CD14-positive monocyte (primary cell): ENCODE measurements at regions not wholly inside any gene's neighbourhood (a gene's known extent, or its start where the extent isn't known, plus 50 kb on each side); places are given as distances from the start of the nearest gene placed in this dataset.

Source experiments
- DNase-seq, 3 donors: peaks; one replicate each; pipeline ENCODE4 v3.0.0-alpha.2; 2011 to 2022
- H2AFZ ChIP-seq: 2 replicates; pipeline ENCODE4 v1.6.0; 2012; ENCODE audit warnings: mild to moderate bottlenecking, low read depth, low read length, inconsistent platforms; ENCODE audit not compliant: insufficient read depth, poor library complexity, severe bottlenecking
- H3K27ac ChIP-seq, 2 donors: 1 replicate in 1 of 2; 2 replicates in 1 of 2; pipeline ENCODE4 v1.5.1; 2012 to 2013; ENCODE audit warnings: low read length in 2 of 2, control low read depth in 1 of 2, inconsistent platforms in 1 of 2, low read depth in 1 of 2, mild to moderate bottlenecking in 1 of 2
- H3K27me3 ChIP-seq, 2 donors: one replicate each; pipeline versions ENCODE4 v1.6.0 to v1.6.1; 2011 to 2013; ENCODE audit warnings: low read length in 2 of 2; ENCODE audit not compliant: control insufficient read depth in 2 of 2, insufficient read depth in 2 of 2
- H3K36me3 ChIP-seq, 2 donors: replicated peaks in 1 of 2; 1 replicate in 1 of 2; 2 replicates in 1 of 2; pipeline versions ENCODE4 v1.5.1 to v1.6.1; 2012 to 2013; ENCODE audit warnings: low read length in 2 of 2, control low read depth in 1 of 2, inconsistent platforms in 1 of 2, mild to moderate bottlenecking in 1 of 2; ENCODE audit not compliant: insufficient read depth in 2 of 2, control insufficient read depth in 1 of 2
- H3K4me1 ChIP-seq, 2 donors: 1 replicate in 1 of 2; 2 replicates in 1 of 2; pipeline versions ENCODE4 v1.5.1 to v1.6.1; 2012 to 2013; ENCODE audit warnings: low read length in 2 of 2, control low read depth in 1 of 2, inconsistent platforms in 1 of 2, mild to moderate bottlenecking in 1 of 2, moderate library complexity in 1 of 2; ENCODE audit not compliant: insufficient read depth in 2 of 2, control insufficient read depth in 1 of 2
- H3K4me2 ChIP-seq: replicated peaks from 2 replicates; pipeline ENCODE3; 2012; ENCODE audit warnings: low read length, moderate library complexity, mild to moderate bottlenecking; ENCODE audit not compliant: poor library complexity, severe bottlenecking; ENCODE audit errors: extremely low read depth
- H3K4me3 ChIP-seq, 3 experiments: fragments of 200-600 bp in 1 of 3; sonication (generic) in 1 of 3; replicated peaks in 1 of 3; 1 replicate in 2 of 3; 2 replicates in 1 of 3; pipeline ENCODE4 v1.5.1; 2011 to 2013; ENCODE audit warnings: low read length in 3 of 3, mild to moderate bottlenecking in 3 of 3, control low read depth in 2 of 3, low read depth in 2 of 3, inconsistent platforms in 1 of 3, moderate library complexity in 1 of 3
- H3K79me2 ChIP-seq: 2 replicates; pipeline ENCODE4 v1.6.0; 2012; ENCODE audit warnings: mild to moderate bottlenecking, control low read depth, inconsistent platforms, low read length, moderate library complexity; ENCODE audit not compliant: insufficient read depth
- H3K9ac ChIP-seq: 2 replicates; pipeline ENCODE4 v1.6.0; 2017; ENCODE audit warnings: low read length, mild to moderate bottlenecking; ENCODE audit not compliant: insufficient read depth, poor library complexity, severe bottlenecking
- H3K9me3 ChIP-seq, 2 donors: replicated peaks in 1 of 2; 1 replicate in 1 of 2; 2 replicates in 1 of 2; pipeline versions ENCODE4 v1.5.1 to v1.6.1; 2012 to 2013; ENCODE audit warnings: low read length in 2 of 2, control low read depth in 1 of 2; ENCODE audit not compliant: control insufficient read depth in 1 of 2, insufficient read depth in 1 of 2
- H4K20me1 ChIP-seq: 2 replicates; pipeline ENCODE4 v1.6.0; 2012; ENCODE audit warnings: mild to moderate bottlenecking, low read length, control low read depth, moderate library complexity; ENCODE audit not compliant: insufficient read depth
- H3K27ac Mint-ChIP-seq, 7 donors: one replicate each; pipeline ENCODE4 v1.8.0; 2020; ENCODE audit warnings: mild to moderate bottlenecking in 7 of 7, mixed read lengths in 7 of 7, moderate library complexity in 6 of 7, inconsistent platforms in 2 of 7
- H3K27me3 Mint-ChIP-seq, 3 donors: one replicate each; pipeline ENCODE4 v1.8.0; 2021 to 2022; ENCODE audit warnings: low read depth in 3 of 3, mild to moderate bottlenecking in 3 of 3, mixed read lengths in 3 of 3, moderate library complexity in 3 of 3, inconsistent platforms in 1 of 3
- H3K36me3 Mint-ChIP-seq, 2 donors: one replicate each; pipeline ENCODE4 v1.8.0; 2020; ENCODE audit warnings: mixed read lengths in 2 of 2, inconsistent platforms in 1 of 2, mild to moderate bottlenecking in 1 of 2
- H3K4me1 Mint-ChIP-seq: one replicate; pipeline ENCODE4 v1.8.0; 2020; ENCODE audit warnings: mild to moderate bottlenecking, mixed read lengths
- H3K4me3 Mint-ChIP-seq, 2 donors: one replicate each; pipeline ENCODE4 v1.8.0; 2020; ENCODE audit warnings: mild to moderate bottlenecking in 2 of 2, mixed read lengths in 2 of 2, moderate library complexity in 1 of 2
- H3K9me3 Mint-ChIP-seq, 7 donors: one replicate each; pipeline ENCODE4 v1.8.0; 2020 to 2022; ENCODE audit warnings: mixed read lengths in 7 of 7, mild to moderate bottlenecking in 6 of 7, moderate library complexity in 6 of 7, inconsistent platforms in 2 of 7
- WGBS: methylation state at CpG from one replicate; pipeline ENCODE4 v1.1.5; 2013; ENCODE audit warnings: missing lambda C conversion rate; ENCODE audit not compliant: insufficient coverage; 5-methylcytosine and 5-hydroxymethylcytosine counted together
- intact Hi-C, 2 donors: fragments of 100-400 bp; cut with micrococcal nuclease; formaldehyde crosslinking; loops; one replicate each; pipeline versions ENCODE4 v1.15.0 to v1.15.1; 2023
- TF ChIP-seq, protein P1 (sequence below): fragments of 200-600 bp; IDR thresholded peaks from one replicate; pipeline ENCODE4 v1.8.0; 2022; ENCODE audit warnings: antibody characterized with exemption, mild to moderate bottlenecking

GRCh38 chr1:199297174-199297573 is 658.3 kb downstream of the PTPRC start:
- DNase-seq = no peak
- no peaks in the 10 kb centered on the region for H3K4me1 Mint-ChIP-seq
- Histone ChIP-seq H2AFZ (no peak overlapping the region), H3K4me2 (no peak overlapping the region), H3K4me3 (no peak overlapping the region), H3K27me3 (no peaks in the 10 kb centered on the region), H3K4me1 (no peaks in the 10 kb centered on the region), H3K79me2 (no peaks in the 10 kb centered on the region), H3K9ac (no peak overlapping the region), H3K36me3 (no peaks in the 10 kb centered on the region), H4K20me1 (no peaks in the 10 kb centered on the region), H3K9me3 (no peaks in the 10 kb centered on the region), H3K27ac (no peak overlapping the region)
- intact Hi-C loops = no loop called here
- no peak overlapping the region for H3K27ac Mint-ChIP-seq
- no peaks in the 10 kb centered on the region for H3K27me3 Mint-ChIP-seq
- no peaks in the 10 kb centered on the region for H3K36me3 Mint-ChIP-seq
- no peaks in the 10 kb centered on the region for H3K9me3 Mint-ChIP-seq
- H3K4me3 Mint-ChIP-seq = no peak overlapping the region
- TF ChIP-seq, protein P1, sequence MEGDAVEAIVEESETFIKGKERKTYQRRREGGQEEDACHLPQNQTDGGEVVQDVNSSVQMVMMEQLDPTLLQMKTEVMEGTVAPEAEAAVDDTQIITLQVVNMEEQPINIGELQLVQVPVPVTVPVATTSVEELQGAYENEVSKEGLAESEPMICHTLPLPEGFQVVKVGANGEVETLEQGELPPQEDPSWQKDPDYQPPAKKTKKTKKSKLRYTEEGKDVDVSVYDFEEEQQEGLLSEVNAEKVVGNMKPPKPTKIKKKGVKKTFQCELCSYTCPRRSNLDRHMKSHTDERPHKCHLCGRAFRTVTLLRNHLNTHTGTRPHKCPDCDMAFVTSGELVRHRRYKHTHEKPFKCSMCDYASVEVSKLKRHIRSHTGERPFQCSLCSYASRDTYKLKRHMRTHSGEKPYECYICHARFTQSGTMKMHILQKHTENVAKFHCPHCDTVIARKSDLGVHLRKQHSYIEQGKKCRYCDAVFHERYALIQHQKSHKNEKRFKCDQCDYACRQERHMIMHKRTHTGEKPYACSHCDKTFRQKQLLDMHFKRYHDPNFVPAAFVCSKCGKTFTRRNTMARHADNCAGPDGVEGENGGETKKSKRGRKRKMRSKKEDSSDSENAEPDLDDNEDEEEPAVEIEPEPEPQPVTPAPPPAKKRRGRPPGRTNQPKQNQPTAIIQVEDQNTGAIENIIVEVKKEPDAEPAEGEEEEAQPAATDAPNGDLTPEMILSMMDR = no peak

- TF ChIP-seq, protein P1 = no peak
- no peak for DNase-seq
- no peak overlapping the region for H3K4me2 ChIP-seq
- 100% methylated on average over 2 of the region's 3 CpGs for WGBS
- H3K27ac ChIP-seq = no peak overlapping the region
- Mint-ChIP-seq H3K4me3 (no peak overlapping the region), H3K27me3 (no peaks in the 10 kb centered on the region), H3K9me3 (no peaks in the 10 kb centered on the region), H3K27ac (no peak overlapping the region), H3K36me3 (no peaks in the 10 kb centered on the region), H3K4me1 (no peaks in the 10 kb centered on the region)
- no peaks in the 10 kb centered on the region for H4K20me1 ChIP-seq
- no peaks in the 10 kb centered on the region for H3K36me3 ChIP-seq
- H3K9ac ChIP-seq = no peak overlapping the region
- H3K4me1 ChIP-seq = no peaks in the 10 kb centered on the region
- intact Hi-C loops = no loop called here
- H3K9me3 ChIP-seq = no peaks in the 10 kb centered on the region
- no peaks in the 10 kb centered on the region for H3K79me2 ChIP-seq
- no peak overlapping the region for H2AFZ ChIP-seq
- no peaks in the 10 kb centered on the region for H3K27me3 ChIP-seq
- no peak overlapping the region for H3K4me3 ChIP-seq
Observed at GRCh38 chr1:199297887-199298286, 659.0 kb downstream of the PTPRC start.
